Left ventricle myocardium inferior (tissue), 1 donor: ENCODE measurements at regions not wholly inside any gene's neighbourhood (a gene's known extent, or its start where the extent isn't known, plus 50 kb on each side); places are given as distances from the start of the nearest gene placed in this dataset.

Experiments
- DNase-seq: peaks from one replicate; pipeline ENCODE4 v3.0.0-alpha.2; 2020
- H3K27ac ChIP-seq: fragments of 200-600 bp; replicated peaks from 2 replicates; pipeline ENCODE4 v1.8.0; 2021
- H3K27me3 ChIP-seq: fragments of 200-600 bp; 2 replicates; pipeline ENCODE4 v1.8.0; 2021; ENCODE audit warnings: low read depth
- H3K36me3 ChIP-seq: fragments of 200-600 bp; 2 replicates; pipeline ENCODE4 v1.8.0; 2021
- H3K4me1 ChIP-seq: fragments of 200-600 bp; 2 replicates; pipeline ENCODE4 v1.8.0; 2021
- H3K4me3 ChIP-seq: fragments of 200-600 bp; 2 replicates; pipeline ENCODE4 v1.8.0; 2021; ENCODE audit warnings: mild to moderate bottlenecking, moderate library complexity
- H3K9me3 ChIP-seq: fragments of 200-600 bp; replicated peaks from 2 replicates; pipeline ENCODE4 v1.8.0; 2021
- CTCF ChIP-seq: fragments of 200-600 bp; IDR thresholded peaks from 2 replicates; pipeline ENCODE4 v1.8.0; 2021; ENCODE audit warnings: antibody characterized with exemption, mild to moderate bottlenecking, borderline replicate concordance
- intact Hi-C: fragments of 100-400 bp; cut with micrococcal nuclease; formaldehyde crosslinking; loops from one replicate; pipeline ENCODE4 v1.11.0; 2022
- donor health status: DM: no; HTN: yes; CAD: no; lungs with severe emphysema.

- Histone ChIP-seq H3K27me3 (peaks cover 21% of the 10 kb centered on the region), H3K36me3 (no peaks in the 10 kb centered on the region), H3K4me3 (no peak overlapping the region), H3K9me3 (peaks cover 11% of the 10 kb centered on the region), H3K4me1 (no peaks in the 10 kb centered on the region), H3K27ac (no peak overlapping the region)
- intact Hi-C loops: no loop called here
- TF ChIP-seq CTCF: no peak
- DNase-seq: no peak
Observed at GRCh38 chr11:70699294-70700221, 301.2 kb downstream of the CTTN start.

GRCh38 chr11:70700453-70700852 is 302.1 kb downstream of the CTTN start:
- TF ChIP-seq CTCF: no peak
- no peaks in the 10 kb centered on the region for H3K36me3 ChIP-seq
- intact Hi-C loops: no loop called here

GRCh38 chr11:70700871-70701270 is 302.5 kb downstream of the CTTN start:
- Histone ChIP-seq H3K4me1 (no peaks in the 10 kb centered on the region), H3K27ac (no peak overlapping the region), H3K27me3 (peaks cover 33% of the 10 kb centered on the region), H3K9me3 (peaks cover 11% of the 10 kb centered on the region), H3K4me3 (no peak overlapping the region), H3K36me3 (no peaks in the 10 kb centered on the region)
- TF ChIP-seq CTCF: no peak
- DNase-seq: no peak
- intact Hi-C loops: no loop called here

More at GRCh38 chr11:70700453-70700852, 302.1 kb downstream of the CTTN start:
- Histone ChIP-seq H3K9me3 (peaks cover 11% of the 10 kb centered on the region), H3K4me3 (no peak overlapping the region), H3K27me3 (peaks cover 30% of the 10 kb centered on the region), H3K4me1 (no peaks in the 10 kb centered on the region), H3K27ac (no peak overlapping the region)
- DNase-seq: no peak

- TF ChIP-seq CTCF: no peak
- H3K9me3 ChIP-seq: no peaks in the 10 kb centered on the region
- H3K4me1 ChIP-seq: no peaks in the 10 kb centered on the region
- DNase-seq: no peak
- H3K27ac ChIP-seq: no peak overlapping the region
- no peaks in the 10 kb centered on the region for H3K36me3 ChIP-seq
- H3K4me3 ChIP-seq: no peak overlapping the region
- intact Hi-C loops: no loop called here
- peaks cover 39% of the 10 kb centered on the region for H3K27me3 ChIP-seq
Observed at GRCh38 chr11:70702040-70702648, 303.8 kb downstream of the CTTN start.

DNA sequence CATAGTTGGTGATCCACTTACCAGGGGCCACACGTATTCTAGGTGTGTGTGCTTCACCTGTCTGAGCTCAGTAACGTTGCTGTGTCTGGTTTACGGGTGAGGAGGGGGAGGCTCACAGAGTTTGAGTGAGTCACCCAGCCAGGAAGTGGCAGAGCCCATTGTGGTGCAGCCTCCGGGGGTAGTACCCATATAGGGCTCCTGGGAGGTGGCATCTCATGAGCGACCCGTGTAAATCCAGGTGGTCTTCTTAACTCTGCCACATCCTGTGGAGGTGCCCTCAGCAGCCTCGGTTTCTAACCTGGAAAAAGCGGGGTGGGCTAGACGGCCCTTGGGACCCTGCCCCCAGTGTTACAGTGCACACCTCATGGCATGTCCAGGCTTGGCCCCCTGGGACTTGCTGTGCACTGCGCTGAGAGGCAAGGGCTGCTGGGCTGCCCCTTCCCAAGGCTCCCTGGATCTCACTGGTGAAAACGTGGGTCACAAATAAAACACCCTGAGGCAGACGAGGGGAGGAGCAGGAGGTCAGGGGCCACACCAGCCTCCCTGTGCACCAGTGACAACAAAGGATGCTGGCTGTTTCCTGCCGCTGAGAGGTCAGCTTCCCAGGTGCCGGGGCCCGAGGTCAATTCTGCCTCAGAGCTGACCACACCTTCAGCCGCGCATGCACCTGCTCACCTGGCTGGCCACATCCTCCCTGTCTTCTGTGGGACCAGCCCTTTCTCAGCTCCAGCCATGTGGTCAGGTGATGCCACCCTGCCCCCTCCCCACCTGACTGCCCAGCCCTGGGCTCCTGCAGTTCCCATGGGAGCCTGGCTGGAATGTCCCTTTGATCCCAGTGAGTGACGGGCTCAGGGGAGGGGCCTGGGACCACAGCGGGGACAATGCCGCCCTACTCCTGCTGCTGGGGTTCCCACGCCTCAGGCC is 305.1 kb downstream of the CTTN start:
- H3K4me3 ChIP-seq: no peak overlapping the region
- H3K4me1 ChIP-seq: no peaks in the 10 kb centered on the region
- H3K9me3 ChIP-seq: no peaks in the 10 kb centered on the region
- TF ChIP-seq CTCF: no peak
- no peak for DNase-seq
- intact Hi-C loops: no loop called here
- H3K27ac ChIP-seq: no peak overlapping the region
- no peaks in the 10 kb centered on the region for H3K36me3 ChIP-seq
- H3K27me3 ChIP-seq: peaks cover 48% of the 10 kb centered on the region
